Neural progenitor cell (in vitro differentiated cells): ENCODE measurements at regions not wholly inside any gene's neighbourhood (a gene's known extent, or its start where the extent isn't known, plus 50 kb on each side); places are given as distances from the start of the nearest gene placed in this dataset.

Experiments
- DNase-seq: peaks from one replicate; pipeline ENCODE4 v3.0.0-alpha.2; 2016; ENCODE audit warnings: low spot score
- H2AFZ ChIP-seq: fragments of 200-600 bp; sonication (generic); replicated peaks from 2 replicates; pipeline ENCODE4 v1.6.1; 2016; ENCODE audit warnings: antibody characterized with exemption
- H3F3A ChIP-seq: fragments of 200-600 bp; sonication (generic); 2 replicates; pipeline ENCODE4 v1.6.1; 2016; ENCODE audit warnings: antibody characterized with exemption, low read depth
- H3K27ac ChIP-seq: fragments of 200-600 bp; sonication (generic); 2 replicates; pipeline ENCODE4 v1.5.1; 2016; ENCODE audit warnings: mild to moderate bottlenecking
- H3K27me3 ChIP-seq: fragments of 200-600 bp; sonication (generic); 2 replicates; pipeline ENCODE4 v1.6.1; 2016; ENCODE audit warnings: mild to moderate bottlenecking, moderate library complexity
- H3K36me3 ChIP-seq: fragments of 200-600 bp; sonication (generic); 2 replicates; pipeline ENCODE4 v1.5.1; 2016
- H3K4me1 ChIP-seq: fragments of 200-600 bp; sonication (generic); 2 replicates; pipeline ENCODE4 v1.6.1; 2016; ENCODE audit warnings: mixed run types
- H3K4me2 ChIP-seq: fragments of 200-600 bp; sonication (generic); 2 replicates; pipeline ENCODE4 v1.6.1; 2016
- H3K4me3 ChIP-seq: fragments of 200-600 bp; sonication (generic); 2 replicates; pipeline ENCODE4 v1.5.1; 2016
- H3K79me2 ChIP-seq: fragments of 200-600 bp; sonication (generic); 2 replicates; pipeline ENCODE4 v1.6.1; 2016; ENCODE audit warnings: low read depth
- H3K9ac ChIP-seq: fragments of 200-600 bp; sonication (generic); 2 replicates; pipeline ENCODE4 v1.6.1; 2016
- H3K9me3 ChIP-seq: fragments of 200-600 bp; sonication (generic); 2 replicates; pipeline ENCODE4 v1.5.1; 2016; ENCODE audit warnings: low read depth
- H4K20me1 ChIP-seq: fragments of 200-600 bp; sonication (generic); 2 replicates; pipeline ENCODE4 v1.6.1; 2016; ENCODE audit warnings: low read depth
- H3K27ac Mint-ChIP-seq: 3 replicates; pipeline ENCODE4 v1.8.0; 2021; ENCODE audit warnings: mixed read lengths
- H3K27me3 Mint-ChIP-seq: 2 replicates; pipeline ENCODE4 v1.8.0; 2022; ENCODE audit warnings: low read depth, mild to moderate bottlenecking, inconsistent platforms, moderate library complexity, mixed read lengths; ENCODE audit not compliant: insufficient read depth
- H3K36me3 Mint-ChIP-seq: 3 replicates; pipeline ENCODE4 v1.8.0; 2021; ENCODE audit warnings: mixed read lengths
- H3K4me1 Mint-ChIP-seq: 3 replicates; pipeline ENCODE4 v1.8.0; 2021; ENCODE audit warnings: mixed read lengths
- H3K4me3 Mint-ChIP-seq: 3 replicates; pipeline ENCODE4 v1.8.0; 2021; ENCODE audit warnings: mild to moderate bottlenecking, moderate library complexity, mixed read lengths
- H3K9me3 Mint-ChIP-seq: 3 replicates; pipeline ENCODE4 v1.8.0; 2020; ENCODE audit warnings: mixed read lengths
- EZH2 ChIP-seq: fragments of 200-600 bp; sonication (generic); IDR thresholded peaks from 2 replicates; pipeline ENCODE4 v1.6.1; 2017; ENCODE audit warnings: antibody characterized with exemption, mild to moderate bottlenecking, moderate library complexity
- EZH2phosphoT487 ChIP-seq: fragments of 200-600 bp; sonication (generic); IDR thresholded peaks from 2 replicates; pipeline ENCODE4 v1.6.1; 2017; ENCODE audit warnings: antibody characterized with exemption
- TF ChIP-seq, protein P1 (sequence below): fragments of 200-600 bp; sonication (generic); IDR thresholded peaks from 2 replicates; pipeline ENCODE4 v1.5.1; 2017; ENCODE audit warnings: antibody characterized with exemption, mild to moderate bottlenecking

DNA sequence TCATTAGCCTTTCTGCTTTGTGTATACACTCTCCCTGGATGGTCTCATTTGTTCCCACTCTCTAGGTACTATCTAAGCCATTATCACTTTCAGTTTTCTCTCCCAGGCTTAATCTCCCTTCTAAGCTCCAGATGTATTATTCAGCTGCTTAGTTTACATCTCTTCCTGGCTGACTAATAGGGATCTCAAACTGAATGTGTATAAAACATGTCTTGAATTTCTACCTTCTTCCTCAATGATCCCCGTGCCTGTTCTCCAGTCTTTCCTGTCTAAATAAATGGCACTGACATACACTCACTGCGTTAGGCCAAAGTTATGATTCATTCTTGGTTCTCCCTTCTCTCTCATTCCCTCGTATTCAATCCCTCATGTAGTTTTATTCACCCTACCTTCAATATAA lies 127.3 kb downstream of the NR2F2 start:
- Mint-ChIP-seq H3K36me3 (no peaks in the 10 kb centered on the region), H3K27ac (no peak overlapping the region)
- H3K9ac ChIP-seq: no peak overlapping the region

DNA sequence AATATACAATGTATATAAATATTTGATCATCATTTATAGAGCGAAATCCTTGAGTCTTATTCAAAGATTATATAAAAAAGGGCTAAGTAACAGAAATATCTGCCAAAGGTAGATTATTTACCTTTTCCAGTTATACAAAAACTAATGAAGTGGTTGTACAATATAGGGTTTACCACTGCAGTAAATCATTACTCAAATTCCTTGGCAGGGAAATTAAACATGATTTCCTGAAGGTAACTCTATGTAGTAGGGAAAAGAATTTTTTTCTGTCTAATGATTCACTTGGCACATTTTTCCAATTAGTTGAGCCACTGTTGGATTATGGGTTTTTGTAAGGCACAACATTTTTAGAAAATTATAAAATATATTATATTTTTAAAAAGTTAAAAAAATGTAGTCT lies 129.6 kb downstream of the NR2F2 start:
- Histone ChIP-seq H3K4me3 (no peak overlapping the region), H2AFZ (no peak overlapping the region), H3K79me2 (no peaks in the 10 kb centered on the region), H4K20me1 (no peaks in the 10 kb centered on the region), H3K4me1 (peaks cover 5% of the 10 kb centered on the region), H3K36me3 (no peaks in the 10 kb centered on the region), H3K4me2 (no peak overlapping the region), H3F3A (peaks cover 9% of the 10 kb centered on the region), H3K9me3 (no peaks in the 10 kb centered on the region), H3K27me3 (no peaks in the 10 kb centered on the region), H3K27ac (no peak overlapping the region), H3K9ac (no peak overlapping the region)
- no peak overlapping the region for H3K4me3 Mint-ChIP-seq
- H3K36me3 Mint-ChIP-seq: no peaks in the 10 kb centered on the region
- TF ChIP-seq EZH2phosphoT487: no peak
- TF ChIP-seq, protein P1, sequence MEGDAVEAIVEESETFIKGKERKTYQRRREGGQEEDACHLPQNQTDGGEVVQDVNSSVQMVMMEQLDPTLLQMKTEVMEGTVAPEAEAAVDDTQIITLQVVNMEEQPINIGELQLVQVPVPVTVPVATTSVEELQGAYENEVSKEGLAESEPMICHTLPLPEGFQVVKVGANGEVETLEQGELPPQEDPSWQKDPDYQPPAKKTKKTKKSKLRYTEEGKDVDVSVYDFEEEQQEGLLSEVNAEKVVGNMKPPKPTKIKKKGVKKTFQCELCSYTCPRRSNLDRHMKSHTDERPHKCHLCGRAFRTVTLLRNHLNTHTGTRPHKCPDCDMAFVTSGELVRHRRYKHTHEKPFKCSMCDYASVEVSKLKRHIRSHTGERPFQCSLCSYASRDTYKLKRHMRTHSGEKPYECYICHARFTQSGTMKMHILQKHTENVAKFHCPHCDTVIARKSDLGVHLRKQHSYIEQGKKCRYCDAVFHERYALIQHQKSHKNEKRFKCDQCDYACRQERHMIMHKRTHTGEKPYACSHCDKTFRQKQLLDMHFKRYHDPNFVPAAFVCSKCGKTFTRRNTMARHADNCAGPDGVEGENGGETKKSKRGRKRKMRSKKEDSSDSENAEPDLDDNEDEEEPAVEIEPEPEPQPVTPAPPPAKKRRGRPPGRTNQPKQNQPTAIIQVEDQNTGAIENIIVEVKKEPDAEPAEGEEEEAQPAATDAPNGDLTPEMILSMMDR: no peak
- no peak for TF ChIP-seq EZH2
- no peak for DNase-seq
- no peak overlapping the region for H3K27ac Mint-ChIP-seq
- H3K4me1 Mint-ChIP-seq: no peaks in the 10 kb centered on the region
- peaks cover 4% of the 10 kb centered on the region for H3K27me3 Mint-ChIP-seq
- peaks cover 3% of the 10 kb centered on the region for H3K9me3 Mint-ChIP-seq

More for the DNA sequence above, 127.3 kb downstream of the NR2F2 start:
- H4K20me1 ChIP-seq: no peaks in the 10 kb centered on the region
- no peaks in the 10 kb centered on the region for H3K4me1 Mint-ChIP-seq
- peaks cover 9% of the 10 kb centered on the region for H3F3A ChIP-seq
- H2AFZ ChIP-seq: no peak overlapping the region
- no peak overlapping the region for H3K4me3 Mint-ChIP-seq
- no peaks in the 10 kb centered on the region for H3K27me3 ChIP-seq
- no peaks in the 10 kb centered on the region for H3K9me3 ChIP-seq
- no peaks in the 10 kb centered on the region for H3K79me2 ChIP-seq
- no peaks in the 10 kb centered on the region for H3K36me3 ChIP-seq
- H3K4me1 ChIP-seq: peaks cover 5% of the 10 kb centered on the region
- TF ChIP-seq EZH2 (no peak), EZH2phosphoT487 (no peak)
- TF ChIP-seq, protein P1: no peak
- no peak overlapping the region for H3K4me3 ChIP-seq
- no peak for DNase-seq
- no peak overlapping the region for H3K4me2 ChIP-seq
- H3K27ac ChIP-seq: no peak overlapping the region
- peaks cover 3% of the 10 kb centered on the region for H3K9me3 Mint-ChIP-seq
- H3K27me3 Mint-ChIP-seq: peaks cover 3% of the 10 kb centered on the region

DNA sequence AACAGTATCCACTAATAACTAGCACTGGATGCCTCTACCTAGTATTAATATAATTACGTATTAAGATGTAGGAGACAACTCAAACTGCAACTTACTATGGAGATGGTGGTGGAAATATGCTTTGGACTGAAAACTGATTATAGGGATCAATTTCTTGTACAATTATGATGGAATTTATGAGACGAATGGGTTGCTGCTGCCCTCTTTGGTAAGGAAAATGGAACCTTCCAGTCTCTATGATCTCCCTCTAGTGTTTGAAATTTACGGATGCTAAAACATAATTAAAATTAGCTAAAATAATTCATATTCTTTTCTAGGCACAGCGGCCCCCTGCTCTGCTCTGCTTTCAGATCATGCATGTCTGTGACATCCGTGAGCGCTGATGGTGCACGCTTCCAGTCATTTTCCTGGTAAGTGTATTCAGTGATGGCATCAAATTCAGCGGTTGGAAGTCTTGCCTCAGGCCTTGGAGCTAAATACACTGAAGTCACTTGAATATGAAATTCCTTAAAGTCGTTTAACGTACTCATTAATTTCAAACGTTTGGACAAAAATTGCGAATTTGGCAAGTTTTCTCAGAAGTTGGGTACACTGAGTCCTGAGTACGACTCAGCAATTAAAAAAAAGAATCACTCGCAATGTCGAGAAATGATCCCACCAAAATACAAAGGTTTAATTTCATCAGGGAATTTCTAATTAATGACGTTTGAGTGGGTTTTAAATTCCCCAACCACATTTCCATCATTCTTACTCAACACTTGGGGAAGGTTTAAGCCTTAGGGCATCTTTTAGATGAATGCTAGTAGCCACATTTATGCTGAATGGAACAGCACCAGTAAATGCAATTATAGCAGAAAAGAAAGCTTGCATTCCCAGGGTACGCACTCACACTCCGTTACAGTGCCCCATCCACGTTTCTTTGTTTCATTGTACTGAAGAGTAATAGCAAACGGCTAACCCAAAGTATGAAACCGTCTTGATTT lies 132.6 kb downstream of the NR2F2 start:
- H3K36me3 Mint-ChIP-seq: no peaks in the 10 kb centered on the region
- H3K4me2 ChIP-seq: no peak overlapping the region

More for the DNA sequence above, 132.6 kb downstream of the NR2F2 start:
- H3K4me1 ChIP-seq: no peaks in the 10 kb centered on the region
- Mint-ChIP-seq H3K27me3 (peaks cover 3% of the 10 kb centered on the region), H3K9me3 (peaks cover 3% of the 10 kb centered on the region), H3K4me1 (no peaks in the 10 kb centered on the region), H3K4me3 (no peak overlapping the region), H3K27ac (no peak overlapping the region)
- H3K9me3 ChIP-seq: no peaks in the 10 kb centered on the region
- no peak for TF ChIP-seq EZH2phosphoT487
- no peak for TF ChIP-seq EZH2
- TF ChIP-seq, protein P1: no peak
- H2AFZ ChIP-seq: peak overlapping the region; percentile 71
- no peaks in the 10 kb centered on the region for H3K27me3 ChIP-seq
- H3K27ac ChIP-seq: no peak overlapping the region
- no peaks in the 10 kb centered on the region for H4K20me1 ChIP-seq
- no peaks in the 10 kb centered on the region for H3K79me2 ChIP-seq
- peaks cover 1% of the 10 kb centered on the region for H3F3A ChIP-seq
- no peak for DNase-seq
- H3K4me3 ChIP-seq: no peak overlapping the region
- no peaks in the 10 kb centered on the region for H3K36me3 ChIP-seq
- no peak overlapping the region for H3K9ac ChIP-seq
